ENCODE measurements at regions not wholly inside any gene's neighbourhood (a gene's known extent, or its start where the extent isn't known, plus 50 kb on each side); places are given as distances from the start of the nearest gene placed in this dataset.

DNA sequence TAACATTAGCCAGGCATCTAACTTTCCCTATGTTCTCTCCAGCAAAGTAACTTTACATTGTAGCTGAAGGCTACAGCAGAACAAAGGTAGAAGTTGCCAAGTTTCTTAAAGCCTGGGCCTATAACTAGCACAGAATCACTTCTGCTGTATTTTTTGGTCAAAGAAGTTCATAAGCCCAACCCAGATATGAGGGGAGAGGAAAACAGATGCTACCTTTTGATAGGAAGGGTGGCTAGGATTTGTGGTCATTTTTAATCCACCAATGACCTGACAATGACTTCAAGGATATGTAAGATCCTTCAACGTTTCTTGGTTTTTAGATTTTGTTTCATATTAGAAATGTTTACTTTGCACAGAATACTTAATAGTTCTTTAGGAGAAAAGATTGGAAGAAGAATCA is 64.2 kb upstream of the RANBP3L start:
- Mint-ChIP-seq H3K27me3 (peaks cover 13% of the 10 kb centered on the region), H3K4me3 (no peak overlapping the region), H3K9me3 (no peaks in the 10 kb centered on the region), H3K36me3 (no peaks in the 10 kb centered on the region), H3K27ac (no peak overlapping the region), H3K4me1 (peaks cover 0 to 14% (median 6%) of the 10 kb centered on the region in 4 donors)
- Histone ChIP-seq H3K27me3 (ENCODE audit: control insufficient read depth, insufficient read depth, low read length) (no peaks in the 10 kb centered on the region), H3K27ac (ENCODE audit: insufficient read depth, low read length, poor library complexity, severe bottlenecking) (no peak overlapping the region), H3K4me3 (ENCODE audit: low read depth, low read length) (no peak overlapping the region), H3K9me3 (ENCODE audit: control insufficient read depth in 2 of 2, low read length in 2 of 2) (no peaks in the 10 kb centered on the region), H3K36me3 (ENCODE audit: control insufficient read depth, insufficient read depth, low read length) (no peaks in the 10 kb centered on the region), H3K4me1 (ENCODE audit: control insufficient read depth, insufficient read depth, low read length, poor library complexity, severe bottlenecking) (no peaks in the 10 kb centered on the region)
- ATAC-seq (ENCODE audit: low read depth in 2 of 2), result no peak
- DNase-seq, result no peak

DNA sequence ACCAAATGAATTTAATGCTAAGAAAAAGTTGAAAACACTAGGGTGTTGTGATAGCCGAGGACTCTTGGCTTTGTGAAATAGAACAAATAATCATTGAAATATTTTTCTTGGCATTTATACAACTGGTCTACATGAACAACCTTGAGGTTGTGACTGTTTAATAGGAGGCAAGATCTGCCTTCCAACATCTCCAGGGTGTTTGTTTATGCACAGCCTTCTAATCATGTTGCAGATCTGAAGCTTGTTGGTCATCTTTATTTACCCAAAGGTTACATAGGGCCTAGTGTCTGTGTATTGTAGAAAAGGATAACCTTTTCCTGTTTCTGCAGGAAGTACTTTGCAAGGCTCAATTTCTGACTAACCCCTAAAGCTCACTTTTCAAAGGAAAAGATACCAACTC is 65.2 kb upstream of the RANBP3L start:
- no peak overlapping the region for H3K27ac ChIP-seq (ENCODE audit: insufficient read depth, low read length, poor library complexity, severe bottlenecking)
- no peaks in the 10 kb centered on the region for H3K4me1 ChIP-seq (ENCODE audit: control insufficient read depth, insufficient read depth, low read length, poor library complexity, severe bottlenecking)
- Mint-ChIP-seq H3K27ac (no peak overlapping the region), H3K4me1 (peaks cover 0 to 14% (median 6%) of the 10 kb centered on the region in 4 donors), H3K36me3 (no peaks in the 10 kb centered on the region), H3K4me3 (no peak overlapping the region), H3K27me3 (peaks cover 13% of the 10 kb centered on the region), H3K9me3 (no peaks in the 10 kb centered on the region)
- ATAC-seq (ENCODE audit: low read depth in 2 of 2), result no peak
- H3K9me3 ChIP-seq (ENCODE audit: control insufficient read depth in 2 of 2, low read length in 2 of 2), result no peaks in the 10 kb centered on the region
- DNase-seq, result no peak
- no peaks in the 10 kb centered on the region for H3K36me3 ChIP-seq (ENCODE audit: control insufficient read depth, insufficient read depth, low read length)
- no peaks in the 10 kb centered on the region for H3K27me3 ChIP-seq (ENCODE audit: control insufficient read depth, insufficient read depth, low read length)
- H3K4me3 ChIP-seq (ENCODE audit: low read depth, low read length), result no peak overlapping the region

DNA sequence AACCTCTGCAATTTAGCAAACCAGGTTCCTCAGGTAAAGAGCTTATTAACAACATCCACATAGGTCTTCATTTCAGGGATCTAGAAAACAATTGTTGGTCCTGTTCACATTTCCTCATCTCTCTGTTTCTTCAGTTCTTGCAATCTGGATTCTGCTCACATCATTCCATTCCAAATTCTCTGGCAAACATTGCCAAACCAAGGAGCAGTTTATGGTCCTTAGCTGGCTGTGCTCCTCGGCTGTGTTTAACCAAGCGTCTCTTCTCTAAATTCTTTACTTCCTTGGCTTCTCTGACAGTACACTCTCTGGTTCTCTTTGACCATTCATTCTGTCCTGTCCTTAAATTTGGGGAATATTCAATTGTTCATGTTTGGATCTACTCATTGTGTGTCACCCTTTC is 65.8 kb upstream of the RANBP3L start:
- H3K36me3 ChIP-seq (ENCODE audit: control insufficient read depth, insufficient read depth, low read length), result no peaks in the 10 kb centered on the region
- H3K27me3 Mint-ChIP-seq, result peaks cover 13% of the 10 kb centered on the region
- H3K9me3 ChIP-seq (ENCODE audit: control insufficient read depth in 2 of 2, low read length in 2 of 2), result no peaks in the 10 kb centered on the region
- no peaks in the 10 kb centered on the region for H3K4me1 ChIP-seq (ENCODE audit: control insufficient read depth, insufficient read depth, low read length, poor library complexity, severe bottlenecking)
- H3K27me3 ChIP-seq (ENCODE audit: control insufficient read depth, insufficient read depth, low read length), result no peaks in the 10 kb centered on the region
- no peaks in the 10 kb centered on the region for H3K9me3 Mint-ChIP-seq
- ATAC-seq (ENCODE audit: low read depth in 2 of 2), result no peak
- H3K27ac ChIP-seq (ENCODE audit: insufficient read depth, low read length, poor library complexity, severe bottlenecking), result no peak overlapping the region
- H3K4me3 ChIP-seq (ENCODE audit: low read depth, low read length), result no peak overlapping the region
- H3K27ac Mint-ChIP-seq, result no peak overlapping the region
- no peaks in the 10 kb centered on the region for H3K36me3 Mint-ChIP-seq
- peaks cover 0 to 14% (median 6%) of the 10 kb centered on the region in 4 donors for H3K4me1 Mint-ChIP-seq
- H3K4me3 Mint-ChIP-seq, result no peak overlapping the region
- DNase-seq, result no peak

DNA sequence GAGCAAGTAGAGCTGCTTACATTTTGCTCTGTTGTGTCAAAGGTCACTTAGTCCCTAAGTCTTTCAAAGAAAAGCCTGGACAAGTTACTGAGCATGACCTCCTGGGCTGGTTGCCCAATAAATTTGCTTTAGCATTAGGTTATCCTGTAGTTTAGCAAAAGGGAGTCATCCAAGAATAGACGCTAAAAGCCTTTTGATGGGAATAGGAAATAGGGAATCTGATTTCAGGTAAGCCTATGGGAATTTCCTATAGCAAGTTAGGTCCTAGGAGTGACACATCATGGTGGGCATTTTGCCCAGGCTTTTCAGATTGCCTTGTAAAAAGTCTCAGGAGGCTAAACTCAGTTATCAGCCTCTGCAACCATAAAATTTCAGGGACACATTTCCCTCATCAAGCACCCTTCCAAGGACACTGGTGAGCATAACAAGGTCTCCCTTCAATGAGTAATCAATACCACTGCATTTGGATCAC is 67.6 kb upstream of the RANBP3L start:
- Mint-ChIP-seq H3K36me3 (no peaks in the 10 kb centered on the region), H3K27me3 (peaks cover 17% of the 10 kb centered on the region), H3K9me3 (peaks cover 0 to 1% (median 0%) of the 10 kb centered on the region in 7 donors), H3K4me1 (peaks cover 0 to 14% (median 6%) of the 10 kb centered on the region in 4 donors), H3K4me3 (no peak overlapping the region), H3K27ac (no peak overlapping the region)
- ATAC-seq (ENCODE audit: low read depth in 2 of 2) (no peak), DNase-seq (no peak)
- Histone ChIP-seq H3K9me3 (ENCODE audit: control insufficient read depth in 2 of 2, low read length in 2 of 2) (no peaks in the 10 kb centered on the region), H3K4me3 (ENCODE audit: low read depth, low read length) (no peak overlapping the region), H3K27ac (ENCODE audit: insufficient read depth, low read length, poor library complexity, severe bottlenecking) (no peak overlapping the region), H3K4me1 (ENCODE audit: control insufficient read depth, insufficient read depth, low read length, poor library complexity, severe bottlenecking) (no peaks in the 10 kb centered on the region), H3K27me3 (ENCODE audit: control insufficient read depth, insufficient read depth, low read length) (no peaks in the 10 kb centered on the region), H3K36me3 (ENCODE audit: control insufficient read depth, insufficient read depth, low read length) (no peaks in the 10 kb centered on the region)

DNA sequence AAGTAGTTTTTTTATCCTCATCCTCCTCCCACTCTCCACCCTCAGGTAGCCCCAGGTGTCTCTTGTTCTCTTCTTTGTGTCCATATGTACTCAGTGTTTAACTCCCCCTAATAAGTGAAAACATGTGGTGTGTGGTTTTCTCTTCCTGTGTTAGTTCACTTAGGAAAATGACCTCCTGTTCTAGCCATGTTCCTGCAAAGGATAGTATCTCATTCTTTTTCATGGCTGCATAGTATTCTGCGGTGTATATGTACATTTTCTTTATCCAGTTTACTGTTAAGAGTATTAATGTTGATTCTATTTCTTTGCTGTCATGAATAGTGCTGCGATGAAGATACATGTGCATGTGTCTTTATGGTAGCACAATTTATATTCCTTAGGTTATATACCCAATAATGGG is 68.4 kb upstream of the RANBP3L start:
- peaks cover 0 to 1% (median 0%) of the 10 kb centered on the region in 7 donors for H3K9me3 Mint-ChIP-seq
- no peaks in the 10 kb centered on the region for H3K27me3 ChIP-seq (ENCODE audit: control insufficient read depth, insufficient read depth, low read length)
- no peaks in the 10 kb centered on the region for H3K4me1 ChIP-seq (ENCODE audit: control insufficient read depth, insufficient read depth, low read length, poor library complexity, severe bottlenecking)
- H3K36me3 Mint-ChIP-seq, result no peaks in the 10 kb centered on the region
- DNase-seq (no peak), ATAC-seq (ENCODE audit: low read depth in 2 of 2) (no peak)
- H3K27ac ChIP-seq (ENCODE audit: insufficient read depth, low read length, poor library complexity, severe bottlenecking), result no peak overlapping the region
- H3K36me3 ChIP-seq (ENCODE audit: control insufficient read depth, insufficient read depth, low read length), result no peaks in the 10 kb centered on the region
- no peak overlapping the region for H3K4me3 ChIP-seq (ENCODE audit: low read depth, low read length)
- H3K9me3 ChIP-seq (ENCODE audit: control insufficient read depth in 2 of 2, low read length in 2 of 2), result no peaks in the 10 kb centered on the region
- H3K27me3 Mint-ChIP-seq, result peaks cover 17% of the 10 kb centered on the region
- no peak overlapping the region for H3K4me3 Mint-ChIP-seq
- H3K27ac Mint-ChIP-seq, result no peak overlapping the region
- peaks cover 0 to 14% (median 6%) of the 10 kb centered on the region in 4 donors for H3K4me1 Mint-ChIP-seq

DNA sequence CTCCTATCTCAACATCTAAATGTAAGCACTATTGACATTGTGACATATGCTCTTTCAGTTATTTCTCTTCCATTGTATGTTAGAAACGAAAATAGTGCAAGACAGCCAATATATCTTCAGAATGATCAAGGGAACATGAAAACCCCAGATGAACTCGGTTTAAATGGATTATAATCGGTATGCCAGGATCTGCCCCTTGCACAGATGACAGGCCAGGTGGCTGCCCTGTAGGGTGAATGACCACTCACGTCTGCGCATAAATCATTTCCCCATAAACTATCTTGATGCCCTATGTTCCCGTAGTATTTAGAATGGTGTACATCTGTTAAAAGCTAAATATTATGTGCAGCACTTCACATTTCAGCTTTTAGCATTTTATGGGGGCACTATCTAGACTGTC is 69.7 kb upstream of the RANBP3L start:
- H3K27me3 Mint-ChIP-seq, result peaks cover 13% of the 10 kb centered on the region
- DNase-seq (no peak), ATAC-seq (ENCODE audit: low read depth in 2 of 2) (no peak)
- no peaks in the 10 kb centered on the region for H3K9me3 ChIP-seq (ENCODE audit: control insufficient read depth in 2 of 2, low read length in 2 of 2)
- no peaks in the 10 kb centered on the region for H3K36me3 ChIP-seq (ENCODE audit: control insufficient read depth, insufficient read depth, low read length)
- no peak overlapping the region for H3K27ac Mint-ChIP-seq
- H3K27ac ChIP-seq (ENCODE audit: insufficient read depth, low read length, poor library complexity, severe bottlenecking), result no peak overlapping the region
- no peaks in the 10 kb centered on the region for H3K27me3 ChIP-seq (ENCODE audit: control insufficient read depth, insufficient read depth, low read length)
- H3K9me3 Mint-ChIP-seq, result peaks cover 0 to 1% (median 0%) of the 10 kb centered on the region in 7 donors
- H3K4me1 Mint-ChIP-seq, result peaks cover 0 to 14% (median 6%) of the 10 kb centered on the region in 4 donors
- no peaks in the 10 kb centered on the region for H3K4me1 ChIP-seq (ENCODE audit: control insufficient read depth, insufficient read depth, low read length, poor library complexity, severe bottlenecking)
- H3K4me3 Mint-ChIP-seq, result no peak overlapping the region
- H3K4me3 ChIP-seq (ENCODE audit: low read depth, low read length), result no peak overlapping the region
- H3K36me3 Mint-ChIP-seq, result no peaks in the 10 kb centered on the region

DNA sequence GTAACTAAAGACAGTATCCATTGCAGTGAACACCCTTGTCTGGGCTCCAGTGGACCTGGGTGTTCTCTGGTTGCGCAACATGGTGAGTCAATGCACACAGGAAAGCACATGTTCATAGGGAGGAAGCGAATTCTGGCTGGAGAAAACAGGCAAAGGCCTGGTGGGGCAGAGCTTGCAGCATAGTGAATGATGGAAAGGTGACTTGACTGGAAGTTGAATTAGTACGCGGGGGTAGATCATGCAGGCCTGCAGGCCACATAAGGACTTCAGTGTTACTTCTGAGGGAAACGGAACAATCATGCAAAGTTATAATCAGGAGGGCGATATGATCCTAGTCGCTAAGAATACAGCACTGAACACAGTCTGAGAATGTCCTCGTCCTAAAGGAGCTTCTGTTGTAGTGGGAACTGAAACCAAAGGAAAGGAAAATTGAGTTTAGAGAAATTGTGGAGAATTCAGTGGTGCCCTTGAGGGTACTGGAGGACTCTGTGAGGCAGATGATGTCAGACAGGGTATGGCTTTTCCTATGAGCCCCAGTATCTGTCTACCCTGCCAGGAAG is 71.9 kb upstream of the RANBP3L start:
- Mint-ChIP-seq H3K27ac (no peak overlapping the region), H3K9me3 (peaks cover 0 to 1% (median 0%) of the 10 kb centered on the region in 7 donors), H3K4me3 (no peak overlapping the region), H3K36me3 (no peaks in the 10 kb centered on the region), H3K4me1 (no peaks in the 10 kb centered on the region), H3K27me3 (peaks cover 7% of the 10 kb centered on the region)
- Histone ChIP-seq H3K4me3 (ENCODE audit: low read depth, low read length) (no peak overlapping the region), H3K36me3 (ENCODE audit: control insufficient read depth, insufficient read depth, low read length) (no peaks in the 10 kb centered on the region), H3K27me3 (ENCODE audit: control insufficient read depth, insufficient read depth, low read length) (no peaks in the 10 kb centered on the region), H3K9me3 (ENCODE audit: control insufficient read depth in 2 of 2, low read length in 2 of 2) (no peaks in the 10 kb centered on the region), H3K4me1 (ENCODE audit: control insufficient read depth, insufficient read depth, low read length, poor library complexity, severe bottlenecking) (no peaks in the 10 kb centered on the region), H3K27ac (ENCODE audit: insufficient read depth, low read length, poor library complexity, severe bottlenecking) (no peak overlapping the region)
- no peak for DNase-seq
- ATAC-seq (ENCODE audit: low read depth in 2 of 2), result no peak

DNA sequence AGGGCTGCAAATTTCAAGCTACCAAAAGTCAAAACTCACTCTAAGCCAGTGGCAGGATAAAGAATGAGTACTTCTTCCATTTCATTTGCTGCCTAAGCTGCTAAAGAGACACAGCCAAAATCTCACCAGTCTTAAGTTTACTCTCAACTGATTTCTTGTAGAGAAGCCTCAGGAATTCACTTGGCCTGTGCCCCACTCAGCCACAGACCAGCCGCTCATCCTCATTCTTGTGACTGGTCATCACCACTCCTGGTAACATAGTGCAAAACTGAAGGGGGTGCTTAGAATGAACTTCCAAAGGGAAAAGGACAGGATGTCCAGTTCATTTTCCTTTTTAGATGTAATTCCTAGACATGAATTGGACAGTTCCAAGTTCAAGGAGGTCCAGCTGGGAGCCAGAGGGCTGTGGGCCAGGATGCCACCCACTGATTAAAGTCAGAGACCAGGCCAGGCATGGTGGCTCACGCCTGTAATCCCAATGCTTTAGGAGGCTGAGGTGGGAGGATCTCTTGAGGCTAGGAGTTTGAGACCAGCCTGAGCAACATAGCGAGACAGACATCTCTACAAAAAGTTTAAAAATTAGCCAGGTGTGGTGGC is 72.7 kb upstream of the RANBP3L start:
- no peaks in the 10 kb centered on the region for H3K27me3 ChIP-seq (ENCODE audit: control insufficient read depth, insufficient read depth, low read length)
- H3K9me3 ChIP-seq (ENCODE audit: control insufficient read depth in 2 of 2, low read length in 2 of 2), result no peaks in the 10 kb centered on the region
- no peak overlapping the region for H3K27ac Mint-ChIP-seq
- H3K4me1 ChIP-seq (ENCODE audit: control insufficient read depth, insufficient read depth, low read length, poor library complexity, severe bottlenecking), result no peaks in the 10 kb centered on the region
- no peak overlapping the region for H3K4me3 Mint-ChIP-seq
- H3K4me1 Mint-ChIP-seq, result no peaks in the 10 kb centered on the region
- no peak overlapping the region for H3K27ac ChIP-seq (ENCODE audit: insufficient read depth, low read length, poor library complexity, severe bottlenecking)
- H3K36me3 ChIP-seq (ENCODE audit: control insufficient read depth, insufficient read depth, low read length), result no peaks in the 10 kb centered on the region
- no peak for DNase-seq
- H3K4me3 ChIP-seq (ENCODE audit: low read depth, low read length), result no peak overlapping the region
- H3K27me3 Mint-ChIP-seq, result peaks cover 9% of the 10 kb centered on the region
- ATAC-seq (ENCODE audit: low read depth in 2 of 2), result no peak
- H3K36me3 Mint-ChIP-seq, result no peaks in the 10 kb centered on the region
- peaks cover 0 to 1% (median 0%) of the 10 kb centered on the region in 7 donors for H3K9me3 Mint-ChIP-seq

Measured in CD4-positive, CD25-positive, alpha-beta regulatory T cell (primary cell).